K562 (cell line): ENCODE measurements at regions not wholly inside any gene's neighbourhood (a gene's known extent, or its start where the extent isn't known, plus 50 kb on each side); places are given as distances from the start of the nearest gene placed in this dataset.

ENCODE experiments used
- ATAC-seq: fragments of 200-7000 bp; cut with Tn5 transposase; 3 replicates; pipeline ENCODE4 v1.9.1; 2020; ENCODE audit warnings: moderate library complexity
- BruUV-seq: library from RNA; stranded (reverse); fragments of 400-500 nt; replicated peaks from 2 replicates; lab custom pipeline; 2021; lab: Mats Ljungman, UMichigan
- CTCF ChIA-PET: fragments of 300-600 bp; formaldehyde crosslinking; extraction: SDS; loops from one replicate; lab custom pipeline; 2021; ENCODE audit warnings: low intra/inter-chr PET ratio; lab: Yijun Ruan, JAX
- POLR2A ChIA-PET: fragments of 300-600, 350-650 bp; sonication (Branson Sonifier 250); formaldehyde crosslinking; extraction: SDS; loops from one replicate; lab custom pipeline; 2021; ENCODE audit warnings: antibody characterized with exemption, inconsistent platforms; lab: Yijun Ruan, JAX
- DNase-seq, 4 experiments: peaks; one replicate each; pipeline versions ENCODE4 v3.0.0 to v3.0.0-alpha.2; 2011 to 2018; ENCODE audit warnings: low spot score in 3 of 4, mixed read lengths in 3 of 4; ENCODE audit errors: extremely low read depth in 1 of 4
- FAIRE-seq: peaks from 2 replicates; lab custom pipeline; 2011; peaks lifted over from hg19 to GRCh38; lab: Jason Lieb, UNC
- H2AFZ ChIP-seq: 2 replicates; pipeline ENCODE4 v1.6.0; 2011; ENCODE audit warnings: low read depth, low read length, control low read depth, inconsistent platforms
- H3K27ac ChIP-seq: fragments of 200-600 bp; 3 replicates; pipeline ENCODE4 v1.8.0; 2011; ENCODE audit warnings: low read depth, mild to moderate bottlenecking, control low read depth, inconsistent platforms, low read length, moderate library complexity, mixed read lengths; ENCODE audit errors: extremely low read depth
- H3K27me3 ChIP-seq, 2 experiments: fragments of 300-600 bp in 1 of 2; 2 replicates in 1 of 2; 3 replicates in 1 of 2; pipeline versions ENCODE4 v1.6.0 to v1.8.0; 2011; ENCODE audit warnings: inconsistent platforms in 2 of 2, low read length in 2 of 2, mild to moderate bottlenecking in 1 of 2, mixed read lengths in 1 of 2, moderate library complexity in 1 of 2; ENCODE audit not compliant: control insufficient read depth in 2 of 2, insufficient read depth in 2 of 2
- H3K36me3 ChIP-seq: fragments of 300-600 bp; 3 replicates; pipeline ENCODE4 v1.8.0; 2011; ENCODE audit warnings: mild to moderate bottlenecking, low read length, inconsistent platforms; ENCODE audit not compliant: control insufficient read depth, insufficient read depth
- H3K4me1 ChIP-seq, 2 experiments: fragments of 200-600 bp in 1 of 2; replicated peaks in 1 of 2; 2 replicates in 1 of 2; 3 replicates in 1 of 2; pipeline versions ENCODE4 v1.5.1 to v1.8.0; 2011; ENCODE audit warnings: inconsistent platforms in 2 of 2, low read length in 2 of 2, mild to moderate bottlenecking in 1 of 2, mixed read lengths in 1 of 2, moderate library complexity in 1 of 2; ENCODE audit not compliant: control insufficient read depth in 2 of 2, insufficient read depth in 2 of 2
- H3K4me2 ChIP-seq: 2 replicates; pipeline ENCODE4 v1.6.1; 2011; ENCODE audit warnings: low read length, control low read depth, inconsistent platforms, mixed read lengths; ENCODE audit not compliant: insufficient read depth
- H3K4me3 ChIP-seq: fragments of 200-600 bp; sonication (generic), shearing (Covaris generic); 2 replicates; pipeline ENCODE4 v1.5.1; 2016; ENCODE audit warnings: control low read depth, inconsistent platforms
- H3K79me2 ChIP-seq: fragments of 200-600 bp; 3 replicates; pipeline ENCODE4 v1.8.0; 2011; ENCODE audit warnings: low read length, inconsistent platforms; ENCODE audit not compliant: control insufficient read depth, insufficient read depth
- H3K9ac ChIP-seq, 2 experiments: 2 replicates each; pipeline versions ENCODE4 v1.6.0 to v1.6.1; 2011; ENCODE audit warnings: low read depth in 2 of 2, low read length in 2 of 2, control low read depth in 1 of 2, inconsistent platforms in 1 of 2, mild to moderate bottlenecking in 1 of 2, mixed read lengths in 1 of 2; ENCODE audit not compliant: insufficient read depth in 1 of 2
- H3K9me1 ChIP-seq: one replicate; pipeline ENCODE4 v1.6.0; 2011; ENCODE audit warnings: inconsistent platforms, mild to moderate bottlenecking, low read length, moderate library complexity; ENCODE audit not compliant: control insufficient read depth, insufficient read depth
- H3K9me3 ChIP-seq: replicated peaks from 2 replicates; pipeline ENCODE4 v1.5.1; 2011; ENCODE audit warnings: low read depth, low read length, inconsistent platforms; ENCODE audit not compliant: control insufficient read depth, insufficient read depth
- H4K20me1 ChIP-seq: replicated peaks from 2 replicates; pipeline ENCODE4 v1.6.1; 2011; ENCODE audit warnings: low read length, inconsistent platforms, mixed read lengths; ENCODE audit not compliant: control insufficient read depth, insufficient read depth
- ARID3A ChIP-seq: IDR thresholded peaks from 2 replicates; pipeline ENCODE4 v1.6.1; 2012; ENCODE audit warnings: low read depth, low read length, improper control_type of control experiment, borderline replicate concordance
- BDP1 ChIP-seq: IDR thresholded peaks from 3 replicates; pipeline ENCODE4 v1.6.1; 2011; ENCODE audit not compliant: insufficient read length, insufficient read depth
- ELF1 ChIP-seq: fragments of 200-800 bp; sonication (Bioruptor generic); IDR thresholded peaks from 2 replicates; pipeline ENCODE4 v1.6.1; 2016; ENCODE audit warnings: missing genetic modification characterization, missing compliant biosample characterization
- HDAC1 ChIP-seq, 2 experiments: fragments of 450-650 bp; IDR thresholded peaks; 2 replicates each; pipeline ENCODE4 v1.6.1; 2016 to 2017; ENCODE audit warnings: inconsistent platforms in 1 of 2, mild to moderate bottlenecking in 1 of 2, moderate library complexity in 1 of 2
- MIER1 ChIP-seq: fragments of 450-650 bp; IDR thresholded peaks from 2 replicates; pipeline ENCODE4 v1.6.1; 2016; ENCODE audit warnings: antibody characterized with exemption, mild to moderate bottlenecking, low read depth
- PURB ChIP-seq: sonication (generic); formaldehyde crosslinking; IDR thresholded peaks from 2 replicates; pipeline ENCODE4 v1.9.0; 2021; ENCODE audit warnings: low read depth, mild to moderate bottlenecking, missing genetic modification reagents
- RFX5 ChIP-seq: IDR thresholded peaks from 2 replicates; pipeline ENCODE4 v1.6.1; 2011; ENCODE audit warnings: low read depth, mild to moderate bottlenecking, improper control_type of control experiment, low read length
- RREB1 ChIP-seq: fragments of 250-450 bp; sonication (Bioruptor Pico); IDR thresholded peaks from 2 replicates; pipeline ENCODE4 v1.4.0; 2020
- SIRT6 ChIP-seq: IDR thresholded peaks from one replicate; pipeline ENCODE4 v1.6.1; 2012; ENCODE audit warnings: low read depth, mild to moderate bottlenecking, control low read depth, inconsistent platforms, low read length, moderate library complexity
- STAT6 ChIP-seq: sonication (generic); formaldehyde crosslinking; IDR thresholded peaks from 2 replicates; pipeline ENCODE4 v1.8.1; 2023; ENCODE audit warnings: mild to moderate bottlenecking, missing genetic modification reagents
- ZBTB12 ChIP-seq: fragments of 250-450 bp; sonication (Bioruptor Pico); IDR thresholded peaks from 2 replicates; pipeline ENCODE4 v1.4.0; 2020
- ZNF253 ChIP-seq: fragments of 250-450 bp; sonication (Bioruptor Pico); conservative IDR thresholded peaks from 2 replicates; pipeline ENCODE4 v1.6.1; 2021; ENCODE audit warnings: mild to moderate bottlenecking
- WGBS: fragments of 100-300 bp; shearing (Covaris generic); methylation state at CpG from one replicate; pipeline ENCODE4 v1.1.6; 2016; ENCODE audit warnings: low coverage, mixed read lengths; ENCODE audit not compliant: insufficient coverage; ENCODE audit errors: missing lambda C conversion rate; 5-methylcytosine and 5-hydroxymethylcytosine counted together
- in situ Hi-C: fragments of 300-500 bp; cut with MboI; formaldehyde crosslinking; loops from 4 replicates; pipeline ENCODE4 v1.15.0; 2018; ENCODE audit warnings: inconsistent platforms, mixed read lengths
- intact Hi-C: fragments of 100-400 bp; cut with micrococcal nuclease; formaldehyde crosslinking; loops from 2 replicates; pipeline ENCODE4 v1.14.2; 2022

- CTCF ChIA-PET, result no interaction called here
- FAIRE-seq (no peak), DNase-seq (no peak), ATAC-seq (no peak)
- no peaks in the 10 kb centered on the region for H3K36me3 ChIP-seq
- H3K79me2 ChIP-seq, result no peaks in the 10 kb centered on the region
- no peak overlapping the region for H3K4me2 ChIP-seq
- H3K4me1 ChIP-seq, result no peaks in the 10 kb centered on the region
- H3K27me3 ChIP-seq, result no peaks in the 10 kb centered on the region
- no peak overlapping the region for H2AFZ ChIP-seq
- POLR2A ChIA-PET, result interaction anchor here (1.0 kb wide), 2 partner anchors 13 to 15 kb away, joined by 3 to 4 read pairs; no protein-coding TSS in a partner anchor
- no peaks in the 10 kb centered on the region for H3K9me3 ChIP-seq
- no peak overlapping the region for H3K4me3 ChIP-seq
- no peak overlapping the region for H3K9ac ChIP-seq
- no peaks in the 10 kb centered on the region for H3K9me1 ChIP-seq
- BruUV-seq, result no TSS peak
- H3K27ac ChIP-seq, result no peak overlapping the region
- no peaks in the 10 kb centered on the region for H4K20me1 ChIP-seq
- in situ Hi-C loops, result no loop called here
- intact Hi-C loops, result no loop called here
- WGBS, result 0% methylated on average over 3 of the region's 3 CpGs
- TF ChIP-seq ARID3A (no peak), HDAC1 (IDR thresholded peaks at IDR 0.05) (no peak), ELF1 (tag) (no peak), PURB (CRISPR knock-in tag) (no peak), RREB1 (no peak), ZBTB12 (CRISPR knock-in tag) (no peak), SIRT6 (no peak), RFX5 (no peak), STAT6 (CRISPR knock-in tag) (no peak), ZNF253 (CRISPR knock-in tag) (no peak), BDP1 (no peak), MIER1 (no peak)
Measured at GRCh38 chr2:199690225-199690624, 160.8 kb downstream of the FTCDNL1 start.
